ENCODE measurements at regions not wholly inside any gene's neighbourhood (a gene's known extent, or its start where the extent isn't known, plus 50 kb on each side); places are given as distances from the start of the nearest gene placed in this dataset.

DNA sequence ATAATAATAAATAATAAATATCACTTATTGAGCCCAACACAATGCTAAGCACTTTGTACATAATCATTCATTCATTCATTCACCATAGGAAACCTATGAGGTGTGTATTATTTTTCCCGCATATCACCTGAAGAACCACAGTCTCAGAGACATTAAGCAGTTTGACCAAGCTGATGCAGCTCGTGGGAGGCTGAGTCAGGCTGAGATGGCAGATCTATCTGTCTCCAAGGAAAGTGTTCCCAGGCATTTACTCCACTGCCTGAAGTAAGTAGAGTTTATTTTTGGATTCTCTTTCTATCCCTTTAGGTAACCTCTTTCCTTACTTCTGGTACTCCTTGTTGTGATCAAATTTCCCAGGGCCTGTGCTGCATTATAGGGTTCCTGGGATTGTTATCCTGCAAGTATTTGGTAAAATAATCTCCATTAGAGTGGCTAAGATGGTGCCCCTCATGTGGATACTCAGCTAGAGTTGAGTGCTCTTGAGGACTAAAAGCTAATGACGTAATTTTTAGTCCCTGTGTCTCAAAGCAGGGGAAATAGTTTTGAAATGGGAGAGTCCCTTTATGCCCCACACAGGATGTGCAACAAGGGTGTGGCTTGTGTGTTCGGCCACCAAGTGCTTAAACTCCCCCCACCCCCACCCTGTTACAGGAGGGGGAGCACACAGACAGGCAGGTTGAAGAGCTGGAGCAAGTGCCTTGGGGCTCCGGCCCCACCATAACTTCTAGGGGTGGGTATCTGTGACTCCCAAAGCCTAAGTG, 467.0 kb downstream of the STIM2 start:
- Mint-ChIP-seq H3K27me3 (ENCODE audit: low read depth) (no peaks in the 10 kb centered on the region), H3K4me3 (no peak overlapping the region), H3K36me3 (ENCODE audit: low read depth) (no peaks in the 10 kb centered on the region), H3K4me1 (no peaks in the 10 kb centered on the region), H3K9me3 (no peaks in the 10 kb centered on the region), H3K27ac (ENCODE audit: unreplicated experiment) (no peak overlapping the region)
- TF ChIP-seq, protein P1, sequence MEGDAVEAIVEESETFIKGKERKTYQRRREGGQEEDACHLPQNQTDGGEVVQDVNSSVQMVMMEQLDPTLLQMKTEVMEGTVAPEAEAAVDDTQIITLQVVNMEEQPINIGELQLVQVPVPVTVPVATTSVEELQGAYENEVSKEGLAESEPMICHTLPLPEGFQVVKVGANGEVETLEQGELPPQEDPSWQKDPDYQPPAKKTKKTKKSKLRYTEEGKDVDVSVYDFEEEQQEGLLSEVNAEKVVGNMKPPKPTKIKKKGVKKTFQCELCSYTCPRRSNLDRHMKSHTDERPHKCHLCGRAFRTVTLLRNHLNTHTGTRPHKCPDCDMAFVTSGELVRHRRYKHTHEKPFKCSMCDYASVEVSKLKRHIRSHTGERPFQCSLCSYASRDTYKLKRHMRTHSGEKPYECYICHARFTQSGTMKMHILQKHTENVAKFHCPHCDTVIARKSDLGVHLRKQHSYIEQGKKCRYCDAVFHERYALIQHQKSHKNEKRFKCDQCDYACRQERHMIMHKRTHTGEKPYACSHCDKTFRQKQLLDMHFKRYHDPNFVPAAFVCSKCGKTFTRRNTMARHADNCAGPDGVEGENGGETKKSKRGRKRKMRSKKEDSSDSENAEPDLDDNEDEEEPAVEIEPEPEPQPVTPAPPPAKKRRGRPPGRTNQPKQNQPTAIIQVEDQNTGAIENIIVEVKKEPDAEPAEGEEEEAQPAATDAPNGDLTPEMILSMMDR (conservative IDR thresholded peaks at IDR 0.05): no peak
- no peak for DNase-seq (ENCODE audit: low read depth, low spot score)

DNA sequence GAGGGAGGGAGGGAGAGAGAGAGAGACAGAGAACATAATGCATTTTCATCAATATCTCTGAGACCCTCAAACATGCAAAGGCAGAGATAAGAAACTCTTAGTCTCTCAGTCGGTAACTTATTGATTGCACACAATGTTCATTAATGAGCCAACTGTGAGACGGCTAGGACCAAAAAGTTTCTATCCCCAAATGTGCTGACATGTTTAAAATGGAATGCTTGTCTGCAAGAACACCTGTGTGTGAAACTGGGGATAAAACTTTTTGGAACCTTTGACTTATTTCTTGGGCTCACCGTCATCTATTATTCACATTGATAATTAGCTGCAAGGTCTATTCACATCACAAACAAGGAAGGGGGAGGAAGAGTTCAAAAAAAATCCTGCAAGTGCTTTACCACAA, 477.9 kb downstream of the STIM2 start:
- TF ChIP-seq, protein P1 (conservative IDR thresholded peaks at IDR 0.05): no peak
- DNase-seq (ENCODE audit: low read depth, low spot score): no peak
- Mint-ChIP-seq H3K4me1 (no peaks in the 10 kb centered on the region), H3K27me3 (ENCODE audit: low read depth) (no peaks in the 10 kb centered on the region), H3K4me3 (no peak overlapping the region), H3K27ac (ENCODE audit: unreplicated experiment) (no peak overlapping the region), H3K36me3 (ENCODE audit: low read depth) (no peaks in the 10 kb centered on the region), H3K9me3 (no peaks in the 10 kb centered on the region)

DNA sequence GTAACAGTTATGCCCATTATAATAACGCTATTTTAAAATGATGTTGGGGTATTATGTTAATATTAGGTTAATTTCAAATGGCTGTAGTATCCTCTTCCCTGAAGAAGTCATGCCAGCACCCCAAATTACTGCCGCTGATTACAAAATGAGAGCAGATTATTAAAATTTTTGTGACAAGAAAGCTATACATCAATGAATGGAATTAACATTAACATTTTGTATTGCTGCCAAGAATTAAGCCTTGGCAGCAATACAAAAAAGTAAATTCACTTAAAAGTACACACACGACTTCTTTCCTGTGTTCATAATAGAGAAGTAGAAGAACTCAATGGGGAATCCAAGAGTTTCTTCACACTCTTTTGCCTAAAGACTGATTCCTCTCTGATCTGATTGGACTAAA, 482.8 kb downstream of the STIM2 start:
- Mint-ChIP-seq H3K4me1 (no peaks in the 10 kb centered on the region), H3K4me3 (no peak overlapping the region), H3K27ac (ENCODE audit: unreplicated experiment) (no peak overlapping the region), H3K36me3 (ENCODE audit: low read depth) (no peaks in the 10 kb centered on the region), H3K9me3 (no peaks in the 10 kb centered on the region), H3K27me3 (ENCODE audit: low read depth) (no peaks in the 10 kb centered on the region)
- TF ChIP-seq, protein P1 (conservative IDR thresholded peaks at IDR 0.05): no peak
- no peak for DNase-seq (ENCODE audit: low read depth, low spot score)

DNA sequence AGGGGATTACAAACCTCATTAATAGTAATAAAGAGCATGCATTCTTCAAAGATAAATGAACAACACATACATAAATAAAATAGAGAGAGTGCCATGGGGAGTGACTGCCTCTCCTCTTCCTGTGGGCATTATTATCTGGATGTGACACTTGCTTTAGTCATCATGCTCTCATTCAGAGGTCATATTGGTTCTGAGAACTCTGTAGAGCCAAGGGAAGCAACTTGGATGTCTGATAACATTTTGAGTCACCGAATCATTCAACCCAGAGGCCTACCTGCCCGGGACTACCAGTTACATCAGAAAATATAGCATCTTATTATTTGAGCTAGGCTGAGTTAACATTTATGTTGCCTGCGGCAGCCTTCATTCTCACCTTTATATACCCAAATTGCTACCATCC, 489.5 kb downstream of the STIM2 start:
- TF ChIP-seq, protein P1 (conservative IDR thresholded peaks at IDR 0.05): no peak
- Mint-ChIP-seq H3K27ac (ENCODE audit: unreplicated experiment) (no peak overlapping the region), H3K27me3 (ENCODE audit: low read depth) (no peaks in the 10 kb centered on the region), H3K4me1 (no peaks in the 10 kb centered on the region), H3K9me3 (peaks cover 2% of the 10 kb centered on the region), H3K4me3 (no peak overlapping the region), H3K36me3 (ENCODE audit: low read depth) (no peaks in the 10 kb centered on the region)
- no peak for DNase-seq (ENCODE audit: low read depth, low spot score)

DNA sequence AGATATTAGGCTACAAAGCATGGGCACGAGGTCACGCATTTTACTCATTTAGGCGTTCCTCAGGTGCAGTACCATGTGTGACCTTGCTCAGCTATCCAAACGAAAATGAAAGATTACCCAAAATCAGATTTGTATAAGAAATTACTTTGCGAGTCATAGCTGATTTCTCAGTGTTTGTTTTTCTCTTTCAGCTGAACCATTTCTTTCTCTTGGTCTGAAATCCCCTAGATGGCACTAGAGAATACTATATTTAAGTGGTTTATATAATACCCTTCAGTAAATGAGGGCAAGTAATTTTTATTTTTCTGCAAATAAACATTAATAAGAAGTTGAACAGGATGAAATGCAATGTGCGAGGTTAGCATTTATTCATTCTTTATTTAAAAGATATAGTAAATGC, 496.6 kb downstream of the STIM2 start:
- no peaks in the 10 kb centered on the region for H3K27me3 Mint-ChIP-seq (ENCODE audit: low read depth)
- H3K36me3 Mint-ChIP-seq (ENCODE audit: low read depth): no peaks in the 10 kb centered on the region
- H3K4me3 Mint-ChIP-seq: no peak overlapping the region
- peaks cover 2% of the 10 kb centered on the region for H3K9me3 Mint-ChIP-seq
- TF ChIP-seq, protein P1 (conservative IDR thresholded peaks at IDR 0.05): peak; percentile 55
- H3K4me1 Mint-ChIP-seq: peaks cover 54% of the 10 kb centered on the region
- DNase-seq (ENCODE audit: low read depth, low spot score): no peak
- no peak overlapping the region for H3K27ac Mint-ChIP-seq (ENCODE audit: unreplicated experiment)

All from neural crest cell (in vitro differentiated cells).